Spleen (tissue), 11 donors: ENCODE measurements at regions not wholly inside any gene's neighbourhood (a gene's known extent, or its start where the extent isn't known, plus 50 kb on each side); places are given as distances from the start of the nearest gene placed in this dataset.

Experiments
- DNase-seq: peaks from one replicate; pipeline ENCODE4 v3.0.0-alpha.2; 2020
- H3K27ac ChIP-seq, 8 donors: fragments of 200-600 bp; sonication (generic) in 7 of 8; 1 replicate in 4 of 8; 2 replicates in 4 of 8; pipeline versions ENCODE4 v1.5.0 to v1.8.0; 2016 to 2021; ENCODE audit warnings: inconsistent platforms in 4 of 8, mild to moderate bottlenecking in 4 of 8, moderate library complexity in 1 of 8
- H3K27me3 ChIP-seq, 7 donors: fragments of 200-600 bp; sonication (generic) in 6 of 7; replicated peaks in 1 of 7; 1 replicate in 4 of 7; 2 replicates in 3 of 7; pipeline versions ENCODE4 v1.5.0 to v1.8.0; 2016 to 2021; ENCODE audit warnings: inconsistent platforms in 3 of 7, mild to moderate bottlenecking in 1 of 7
- H3K36me3 ChIP-seq, 6 donors: fragments of 200-600 bp; sonication (generic) in 5 of 6; 1 replicate in 4 of 6; 2 replicates in 2 of 6; pipeline versions ENCODE4 v1.5.0 to v1.8.0; 2016 to 2021; ENCODE audit warnings: inconsistent platforms in 2 of 6
- H3K4me1 ChIP-seq, 6 donors: fragments of 200-600 bp; sonication (generic) in 5 of 6; 1 replicate in 3 of 6; 2 replicates in 3 of 6; pipeline versions ENCODE4 v1.5.0 to v1.8.0; 2016 to 2021; ENCODE audit warnings: inconsistent platforms in 3 of 6
- H3K4me3 ChIP-seq, 8 donors: fragments of 200-600 bp; sonication (generic) in 7 of 8; 1 replicate in 4 of 8; 2 replicates in 4 of 8; pipeline versions ENCODE4 v1.5.0 to v1.8.0; 2016 to 2021; ENCODE audit warnings: inconsistent platforms in 4 of 8, mild to moderate bottlenecking in 4 of 8, moderate library complexity in 2 of 8
- H3K9me3 ChIP-seq, 8 donors: fragments of 200-600 bp; sonication (generic) in 7 of 8; 1 replicate in 4 of 8; 2 replicates in 4 of 8; pipeline versions ENCODE4 v1.5.0 to v1.8.0; 2016 to 2021; ENCODE audit warnings: inconsistent platforms in 4 of 8
- POLR2A ChIP-seq, 3 donors: fragments of 450-650 bp; IDR thresholded peaks; one replicate each; pipeline ENCODE4 v1.5.1; 2017; ENCODE audit warnings: antibody characterized with exemption in 3 of 3, mild to moderate bottlenecking in 1 of 3
- POLR2AphosphoS5 ChIP-seq, 3 donors: sonication (generic); formaldehyde crosslinking; IDR thresholded peaks; one replicate each; pipeline ENCODE4 v1.5.1; 2017; ENCODE audit warnings: antibody characterized with exemption in 3 of 3
- WGBS, 5 donors: extraction: QIAGEN DNeasy Blood & Tissue Kit in 3 of 5; methylation state at CpG; one replicate each; pipeline versions ENCODE4 v1.1.5 to v1.1.7; 2013 to 2018; 5-methylcytosine and 5-hydroxymethylcytosine counted together
- intact Hi-C: fragments of 100-400 bp; cut with DNase I; formaldehyde crosslinking; loops from one replicate; pipeline ENCODE4 v1.15.0; 2023; ENCODE audit warnings: low total_unique reads
- TF ChIP-seq, protein P1 (sequence below), 11 experiments: fragments of 200-600 bp in 7 of 11; fragments of 450-650 bp in 4 of 11; sonication (generic) in 4 of 11; IDR thresholded peaks in 8 of 11; conservative IDR thresholded peaks in 3 of 11; 1 replicate in 7 of 11; 2 replicates in 4 of 11; pipeline versions ENCODE4 v1.4.0 to v1.8.0; 2016 to 2021; ENCODE audit warnings: antibody characterized with exemption in 11 of 11, inconsistent platforms in 4 of 11, mild to moderate bottlenecking in 1 of 11
- donor health status: healthy with polysubstance abuse.
- donor health status: DM: no; HTN: no; CAD: no; lungs with moderate emphysema.
- donor health status: DM: no; HTN: no; CAD: no.
- donor health status: Bipolar disorder and iron deficiency.
- donor health status: healthy.
- donor health status: DM: no; HTN: no; CAD: no.
- donor health status: DM: yes; HTN: yes; CAD: no.

DNA sequence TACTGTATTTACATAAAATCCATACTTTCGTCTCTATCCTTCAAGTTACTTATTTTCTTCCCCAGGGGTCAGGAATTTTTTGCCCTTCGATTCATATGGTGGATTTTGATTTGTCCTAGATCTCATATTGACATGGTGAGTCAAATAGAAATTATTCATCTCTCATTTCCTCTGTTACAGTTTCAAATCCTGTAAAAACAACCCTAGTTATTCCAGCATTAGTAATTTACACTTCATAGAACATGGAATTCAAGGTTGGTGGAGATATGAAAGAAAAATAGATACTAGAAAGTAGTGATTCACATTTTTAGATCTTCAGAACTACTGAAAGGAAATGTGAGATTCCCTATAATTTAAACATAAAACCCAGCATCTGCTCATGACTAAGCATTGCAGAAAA is 1331.0 kb upstream of the CDH9 start:
- peaks cover 0 to 26% (median 10%) of the 10 kb centered on the region in 8 donors for H3K9me3 ChIP-seq
- no peak for DNase-seq
- intact Hi-C loops: no loop called here
- H3K36me3 ChIP-seq: no peaks in the 10 kb centered on the region
- H3K27me3 ChIP-seq: no peaks in the 10 kb centered on the region
- no peaks in the 10 kb centered on the region for H3K4me1 ChIP-seq
- no peak overlapping the region for H3K27ac ChIP-seq
- WGBS, 5 donors: 55 to 75% (median 71%) methylated on average over 2 of the region's 2 CpGs
- no peak overlapping the region for H3K4me3 ChIP-seq
- TF ChIP-seq POLR2AphosphoS5 (IDR thresholded peaks at IDR 0.05) (no peak), POLR2A (IDR thresholded peaks at IDR 0.05) (no peak)
- TF ChIP-seq, protein P1, sequence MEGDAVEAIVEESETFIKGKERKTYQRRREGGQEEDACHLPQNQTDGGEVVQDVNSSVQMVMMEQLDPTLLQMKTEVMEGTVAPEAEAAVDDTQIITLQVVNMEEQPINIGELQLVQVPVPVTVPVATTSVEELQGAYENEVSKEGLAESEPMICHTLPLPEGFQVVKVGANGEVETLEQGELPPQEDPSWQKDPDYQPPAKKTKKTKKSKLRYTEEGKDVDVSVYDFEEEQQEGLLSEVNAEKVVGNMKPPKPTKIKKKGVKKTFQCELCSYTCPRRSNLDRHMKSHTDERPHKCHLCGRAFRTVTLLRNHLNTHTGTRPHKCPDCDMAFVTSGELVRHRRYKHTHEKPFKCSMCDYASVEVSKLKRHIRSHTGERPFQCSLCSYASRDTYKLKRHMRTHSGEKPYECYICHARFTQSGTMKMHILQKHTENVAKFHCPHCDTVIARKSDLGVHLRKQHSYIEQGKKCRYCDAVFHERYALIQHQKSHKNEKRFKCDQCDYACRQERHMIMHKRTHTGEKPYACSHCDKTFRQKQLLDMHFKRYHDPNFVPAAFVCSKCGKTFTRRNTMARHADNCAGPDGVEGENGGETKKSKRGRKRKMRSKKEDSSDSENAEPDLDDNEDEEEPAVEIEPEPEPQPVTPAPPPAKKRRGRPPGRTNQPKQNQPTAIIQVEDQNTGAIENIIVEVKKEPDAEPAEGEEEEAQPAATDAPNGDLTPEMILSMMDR (IDR thresholded peaks at IDR 0.05 in 8 of 11, conservative IDR thresholded peaks at IDR 0.05 in 3 of 11): no peak

- DNase-seq: no peak
- Histone ChIP-seq H3K27me3 (no peaks in the 10 kb centered on the region), H3K27ac (no peak overlapping the region), H3K4me3 (no peak overlapping the region), H3K9me3 (peaks cover 3 to 23% (median 17%) of the 10 kb centered on the region in 8 donors), H3K4me1 (no peaks in the 10 kb centered on the region), H3K36me3 (no peaks in the 10 kb centered on the region)
- TF ChIP-seq, protein P1 (IDR thresholded peaks at IDR 0.05 in 8 of 11, conservative IDR thresholded peaks at IDR 0.05 in 3 of 11): no peak
- WGBS, 5 donors: 31 to 62% (median 50%) methylated on average over 2 of the region's 2 CpGs
- intact Hi-C loops: no loop called here
Measured at GRCh38 chr5:28355831-28356230, 1317.4 kb upstream of the CDH9 start.

DNA sequence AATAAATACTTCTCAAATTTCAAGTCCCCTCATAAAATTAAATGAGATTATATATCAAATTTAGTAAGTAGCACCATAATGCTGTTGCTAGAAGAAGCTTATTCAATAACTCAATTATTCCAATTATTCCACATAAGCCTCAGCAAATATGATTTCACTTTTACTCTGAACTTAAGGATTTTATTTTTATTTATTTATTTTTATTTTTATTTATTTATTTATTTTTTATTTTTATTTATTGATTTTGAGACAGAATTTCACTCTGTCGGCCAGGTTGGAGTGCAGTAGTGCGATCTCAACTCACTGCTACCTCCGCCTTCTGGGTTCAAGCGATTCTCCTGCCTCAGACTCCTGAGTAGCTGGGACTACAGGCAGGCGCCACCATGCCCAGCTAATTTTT is 1308.3 kb upstream of the CDH9 start:
- Histone ChIP-seq H3K4me1 (no peaks in the 10 kb centered on the region), H3K4me3 (no peak overlapping the region), H3K27ac (no peak overlapping the region), H3K27me3 (no peaks in the 10 kb centered on the region), H3K9me3 (peaks cover 0 to 42% (median 22%) of the 10 kb centered on the region in 8 donors), H3K36me3 (no peaks in the 10 kb centered on the region)
- intact Hi-C loops: no loop called here
- TF ChIP-seq POLR2AphosphoS5 (IDR thresholded peaks at IDR 0.05) (no peak), POLR2A (IDR thresholded peaks at IDR 0.05) (no peak)
- TF ChIP-seq, protein P1 (IDR thresholded peaks at IDR 0.05 in 8 of 11, conservative IDR thresholded peaks at IDR 0.05 in 3 of 11): no peak
- WGBS, 5 donors: 91 to 94% (median 92%) methylated on average over 5 of the region's 5 CpGs
- no peak for DNase-seq

DNA sequence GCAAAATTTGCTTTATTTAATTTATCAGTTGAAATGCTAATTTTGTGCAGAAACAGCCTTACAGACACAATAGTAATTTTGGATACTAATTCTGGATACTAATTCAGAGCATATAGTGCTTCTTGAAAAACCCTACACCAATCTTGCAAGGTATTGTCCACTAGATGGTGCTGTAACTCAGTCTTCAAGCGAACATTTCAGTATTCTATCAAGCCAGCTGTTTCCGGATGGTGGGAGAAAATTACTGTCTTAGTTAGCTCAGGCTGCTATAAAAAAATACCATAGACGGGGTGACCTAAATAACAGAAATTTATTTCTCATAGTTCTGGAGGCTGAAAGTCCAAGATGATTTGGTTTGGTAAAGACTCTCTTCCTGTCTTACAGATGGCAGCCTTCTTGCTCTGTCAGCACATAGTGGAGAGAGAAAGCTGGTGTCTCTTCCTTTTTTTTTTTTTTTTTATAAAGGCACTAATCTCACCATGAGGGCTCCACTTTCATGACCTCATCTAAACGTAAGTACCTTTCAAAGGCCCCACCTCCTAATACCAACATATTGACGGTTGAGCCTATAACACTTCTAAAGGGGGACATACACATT is 1306.5 kb upstream of the CDH9 start:
- 50 to 70% (median 53%) methylated on average over 5 of the region's 5 CpGs for WGBS, 5 donors
- H3K4me3 ChIP-seq: no peak overlapping the region
- no peaks in the 10 kb centered on the region for H3K27me3 ChIP-seq
- peaks cover 0 to 26% (median 5%) of the 10 kb centered on the region in 8 donors for H3K9me3 ChIP-seq
- H3K36me3 ChIP-seq: no peaks in the 10 kb centered on the region
- intact Hi-C loops: no loop called here
- no peaks in the 10 kb centered on the region for H3K4me1 ChIP-seq
- TF ChIP-seq, protein P1 (IDR thresholded peaks at IDR 0.05 in 8 of 11, conservative IDR thresholded peaks at IDR 0.05 in 3 of 11): peak in 1 of 11 experiments; percentile 14
- TF ChIP-seq POLR2AphosphoS5 (IDR thresholded peaks at IDR 0.05): no peak
- H3K27ac ChIP-seq: no peak overlapping the region
- DNase-seq: no peak
